ENCODE measurements at regions not wholly inside any gene's neighbourhood (a gene's known extent, or its start where the extent isn't known, plus 50 kb on each side); places are given as distances from the start of the nearest gene placed in this dataset.

- no peak overlapping the region for H3K4me2 ChIP-seq
- no peaks in the 10 kb centered on the region for H3K9me2 ChIP-seq (ENCODE audit: insufficient read depth)
- H3K36me3 ChIP-seq (ENCODE audit: insufficient read depth), result no peaks in the 10 kb centered on the region
- H2AFZ ChIP-seq, result no peak overlapping the region
- Mint-ChIP-seq H3K36me3 (ENCODE audit: low read depth) (no peaks in the 10 kb centered on the region), H3K27me3 (ENCODE audit: insufficient read depth, low read depth, poor library complexity) (no peaks in the 10 kb centered on the region), H3K4me1 (no peaks in the 10 kb centered on the region), H3K9me3 (no peaks in the 10 kb centered on the region), H3K27ac (no peak overlapping the region), H3K4me3 (no peak overlapping the region)
- no peaks in the 10 kb centered on the region for H3K79me2 ChIP-seq (replicated peaks; ENCODE audit: insufficient read depth)
- no peak for TF ChIP-seq ZNF462 (CRISPR knock-in tag; IDR thresholded peaks at IDR 0.05)
- no peak for TF ChIP-seq CREB1 (CRISPR knock-in tag; IDR thresholded peaks at IDR 0.05; ENCODE audit: low read depth)
- TF ChIP-seq ETS1 (IDR thresholded peaks at IDR 0.05), result no peak
- TF ChIP-seq ZNF331 (CRISPR knock-in tag; IDR thresholded peaks at IDR 0.05; ENCODE audit: low read depth), result no peak
- TF ChIP-seq EZH2 (IDR thresholded peaks at IDR 0.05; ENCODE audit: low read depth, unreplicated experiment), result no peak
- TF ChIP-seq STAT1 (IDR thresholded peaks at IDR 0.05; ENCODE audit: unreplicated experiment), result no peak
- no peak for TF ChIP-seq CTCF (conservative IDR thresholded peaks at IDR 0.05; ENCODE audit: low read depth in 2 of 2)
- no peak for TF ChIP-seq REST (IDR thresholded peaks at IDR 0.05; ENCODE audit: unreplicated experiment)
- no peak for TF ChIP-seq JUNB (IDR thresholded peaks at IDR 0.05; ENCODE audit: unreplicated experiment)
- TF ChIP-seq POLR2AphosphoS5 (IDR thresholded peaks at IDR 0.05; ENCODE audit: low read depth), result no peak
- no peak for TF ChIP-seq EZH2phosphoT487 (IDR thresholded peaks at IDR 0.05; ENCODE audit: unreplicated experiment)
- no peak for TF ChIP-seq NANOG (IDR thresholded peaks at IDR 0.05; ENCODE audit: borderline replicate concordance)
- no peak for TF ChIP-seq ZNF114 (CRISPR knock-in tag; IDR thresholded peaks at IDR 0.05)
- no peak overlapping the region for H3K4me3 ChIP-seq
- no peak overlapping the region for H3K27ac ChIP-seq (ENCODE audit: low read depth)
- DNase-seq (ENCODE audit: low spot score) (no peak), ATAC-seq (no peak)
- no peaks in the 10 kb centered on the region for H4K20me1 ChIP-seq (replicated peaks; ENCODE audit: insufficient read depth)
- no peaks in the 10 kb centered on the region for H3F3A ChIP-seq (replicated peaks; ENCODE audit: low read depth)
- H3K4me1 ChIP-seq (ENCODE audit: insufficient read depth), result no peaks in the 10 kb centered on the region
- no peaks in the 10 kb centered on the region for H3K27me3 ChIP-seq (ENCODE audit: insufficient read depth)
Observed at GRCh38 chr5:29935371-29935770, 1258.1 kb upstream of the CDH6 start.

All from GM23338 (cell line).